GM19023 (cell line): ENCODE measurements at regions not wholly inside any gene's neighbourhood (a gene's known extent, or its start where the extent isn't known, plus 50 kb on each side); places are given as distances from the start of the nearest gene placed in this dataset.

Experiments used
- ATAC-seq: cut with Tn5 transposase; IDR thresholded peaks from one replicate; pipeline ENCODE4 v1.9.1; 2021; ENCODE audit warnings: mild to moderate bottlenecking, moderate library complexity; ENCODE audit not compliant: unreplicated experiment

GRCh38 chr1:106969731-106970130 lies 86.7 kb upstream of the PRMT6 start:
- no peak for ATAC-seq

GRCh38 chr1:106972074-106972473 lies 84.4 kb upstream of the PRMT6 start:
- ATAC-seq, result no peak

- no peak for ATAC-seq
Measured at GRCh38 chr1:106975944-106976343, 80.5 kb upstream of the PRMT6 start.

GRCh38 chr1:106978477-106979322 lies 77.8 kb upstream of the PRMT6 start:
- ATAC-seq, result no peak

GRCh38 chr1:106979371-106979770 lies 77.1 kb upstream of the PRMT6 start:
- no peak for ATAC-seq

- ATAC-seq, result no peak
Measured at GRCh38 chr1:106980121-106980520, 76.4 kb upstream of the PRMT6 start.

- no peak for ATAC-seq
Measured at GRCh38 chr1:106984801-106985200, 71.7 kb upstream of the PRMT6 start.

GRCh38 chr1:106986603-106987002 lies 69.9 kb upstream of the PRMT6 start:
- no peak for ATAC-seq

- ATAC-seq, result peak; percentile 94
Measured at GRCh38 chr1:106995970-106996369, 60.5 kb upstream of the PRMT6 start.

GRCh38 chr1:106998431-106999002 lies 58.0 kb upstream of the PRMT6 start:
- ATAC-seq, result no peak

GRCh38 chr1:107000902-107001301 lies 55.6 kb upstream of the PRMT6 start:
- no peak for ATAC-seq

- ATAC-seq, result no peak
Measured at GRCh38 chr1:107003972-107004371, 52.5 kb upstream of the PRMT6 start.

- no peak for ATAC-seq
Measured at GRCh38 chr1:107004421-107004820, 52.1 kb upstream of the PRMT6 start.
